Testis (tissue), 2 donors: ENCODE measurements at regions not wholly inside any gene's neighbourhood (a gene's known extent, or its start where the extent isn't known, plus 50 kb on each side); places are given as distances from the start of the nearest gene placed in this dataset.
"Not testable (repeated sequence)": the region's sequence is repeated elsewhere in the genome, so short reads cannot be mapped to it uniquely, and the experiment has no call there.

Experiments
- DNase-seq: peaks from one replicate; pipeline ENCODE4 v3.0.0-alpha.2; 2019
- H3K27ac ChIP-seq, 2 donors: fragments of 200-600 bp; sonication (generic); one replicate each; pipeline ENCODE4 v1.5.1; 2019
- H3K27me3 ChIP-seq: fragments of 200-600 bp; sonication (generic); one replicate; pipeline ENCODE4 v1.5.1; 2019
- H3K36me3 ChIP-seq: fragments of 200-600 bp; sonication (generic); one replicate; pipeline ENCODE4 v1.5.1; 2017; ENCODE audit warnings: low read depth; ENCODE audit errors: missing control alignments
- H3K4me1 ChIP-seq: fragments of 200-600 bp; sonication (generic); one replicate; pipeline ENCODE4 v1.5.1; 2019
- H3K4me3 ChIP-seq, 2 donors: fragments of 200-600 bp; sonication (generic); one replicate each; pipeline ENCODE4 v1.5.1; 2017 to 2019
- H3K9me3 ChIP-seq: fragments of 200-600 bp; sonication (generic); one replicate; pipeline ENCODE4 v1.5.1; 2017
- CTCF ChIP-seq, 3 experiments: fragments of 450-650 bp in 2 of 3; fragments of 200-600 bp in 1 of 3; sonication (generic) in 1 of 3; IDR thresholded peaks; one replicate each; pipeline ENCODE4 v1.5.1; 2016 to 2019; ENCODE audit warnings: antibody characterized with exemption in 3 of 3, mild to moderate bottlenecking in 2 of 3, moderate library complexity in 1 of 3
- POLR2A ChIP-seq: fragments of 450-650 bp; IDR thresholded peaks from one replicate; pipeline ENCODE4 v1.6.1; 2017; ENCODE audit warnings: antibody characterized with exemption, mild to moderate bottlenecking, moderate library complexity
- WGBS, 2 donors: methylation state at CpG; one replicate each; pipeline ENCODE4 v1.1.5; 2018; 5-methylcytosine and 5-hydroxymethylcytosine counted together
- intact Hi-C: fragments of 100-400 bp; cut with DNase I; formaldehyde crosslinking; loops from one replicate; pipeline ENCODE4 v1.15.1; 2023; ENCODE audit warnings: low total_unique reads

GRCh38 chr18:27312153-27312552, 127.0 kb upstream of the CHST9 start:
- Histone ChIP-seq H3K4me1 (no peaks in the 10 kb centered on the region), H3K36me3 (no peaks in the 10 kb centered on the region), H3K27me3 (no peaks in the 10 kb centered on the region), H3K4me3 (no peak overlapping the region), H3K27ac (no peak overlapping the region), H3K9me3 (no peaks in the 10 kb centered on the region)
- intact Hi-C loops: no loop called here
- WGBS, 2 donors: 53 to 70% methylated on average over 1 of the region's 1 CpG
- TF ChIP-seq POLR2A (no peak), CTCF (IDR thresholded peaks at IDR 0.05) (no peak)
- DNase-seq: no peak

GRCh38 chr18:27311114-27311513, 126.0 kb upstream of the CHST9 start:
- 94 to 99% methylated on average over 2 of the region's 2 CpGs for WGBS, 2 donors
- TF ChIP-seq CTCF (IDR thresholded peaks at IDR 0.05) (no peak), POLR2A (no peak)
- Histone ChIP-seq H3K27ac (no peak overlapping the region), H3K4me1 (no peaks in the 10 kb centered on the region), H3K27me3 (no peaks in the 10 kb centered on the region), H3K9me3 (no peaks in the 10 kb centered on the region), H3K36me3 (no peaks in the 10 kb centered on the region), H3K4me3 (no peak overlapping the region)
- DNase-seq: no peak
- intact Hi-C loops: no loop called here

GRCh38 chr18:27301615-27302378, 116.7 kb upstream of the CHST9 start:
- intact Hi-C loops: no loop called here
- no peak overlapping the region for H3K27ac ChIP-seq
- WGBS, 2 donors: 46 to 53% methylated on average over 5 of the region's 5 CpGs
- TF ChIP-seq CTCF (IDR thresholded peaks at IDR 0.05): no peak
- no peak for TF ChIP-seq POLR2A
- H3K9me3 ChIP-seq: no peaks in the 10 kb centered on the region
- no peaks in the 10 kb centered on the region for H3K27me3 ChIP-seq
- no peak for DNase-seq
- H3K4me1 ChIP-seq: no peaks in the 10 kb centered on the region
- no peak overlapping the region for H3K4me3 ChIP-seq
- no peaks in the 10 kb centered on the region for H3K36me3 ChIP-seq

GRCh38 chr18:27298214-27298804, 113.2 kb upstream of the CHST9 start:
- Histone ChIP-seq H3K27me3 (no peaks in the 10 kb centered on the region), H3K27ac (no peak overlapping the region), H3K36me3 (no peaks in the 10 kb centered on the region), H3K4me3 (no peak overlapping the region), H3K4me1 (no peaks in the 10 kb centered on the region), H3K9me3 (no peaks in the 10 kb centered on the region)
- TF ChIP-seq POLR2A: no peak
- peak in 1 of 3 experiments; percentile 23 for TF ChIP-seq CTCF (IDR thresholded peaks at IDR 0.05)
- no peak for DNase-seq
- intact Hi-C loops: no loop called here
- 68 to 79% methylated on average over 4 of the region's 4 CpGs for WGBS, 2 donors

- WGBS, 2 donors: 40 to 42% methylated on average over 2 of the region's 2 CpGs
- H3K36me3 ChIP-seq, H3K4me1 ChIP-seq, H3K9me3 ChIP-seq, H3K27me3 ChIP-seq, H3K27ac ChIP-seq, H3K4me3 ChIP-seq, intact Hi-C loops, DNase-seq: not testable (repeated sequence)
These were observed 101.0 kb upstream of the CHST9 start for GRCh38 chr18:27285973-27286562.
